ENCODE measurements at regions not wholly inside any gene's neighbourhood (a gene's known extent, or its start where the extent isn't known, plus 50 kb on each side); places are given as distances from the start of the nearest gene placed in this dataset.
"Not testable (repeated sequence)": the region's sequence is repeated elsewhere in the genome, so short reads cannot be mapped to it uniquely, and the experiment has no call there.

DNA sequence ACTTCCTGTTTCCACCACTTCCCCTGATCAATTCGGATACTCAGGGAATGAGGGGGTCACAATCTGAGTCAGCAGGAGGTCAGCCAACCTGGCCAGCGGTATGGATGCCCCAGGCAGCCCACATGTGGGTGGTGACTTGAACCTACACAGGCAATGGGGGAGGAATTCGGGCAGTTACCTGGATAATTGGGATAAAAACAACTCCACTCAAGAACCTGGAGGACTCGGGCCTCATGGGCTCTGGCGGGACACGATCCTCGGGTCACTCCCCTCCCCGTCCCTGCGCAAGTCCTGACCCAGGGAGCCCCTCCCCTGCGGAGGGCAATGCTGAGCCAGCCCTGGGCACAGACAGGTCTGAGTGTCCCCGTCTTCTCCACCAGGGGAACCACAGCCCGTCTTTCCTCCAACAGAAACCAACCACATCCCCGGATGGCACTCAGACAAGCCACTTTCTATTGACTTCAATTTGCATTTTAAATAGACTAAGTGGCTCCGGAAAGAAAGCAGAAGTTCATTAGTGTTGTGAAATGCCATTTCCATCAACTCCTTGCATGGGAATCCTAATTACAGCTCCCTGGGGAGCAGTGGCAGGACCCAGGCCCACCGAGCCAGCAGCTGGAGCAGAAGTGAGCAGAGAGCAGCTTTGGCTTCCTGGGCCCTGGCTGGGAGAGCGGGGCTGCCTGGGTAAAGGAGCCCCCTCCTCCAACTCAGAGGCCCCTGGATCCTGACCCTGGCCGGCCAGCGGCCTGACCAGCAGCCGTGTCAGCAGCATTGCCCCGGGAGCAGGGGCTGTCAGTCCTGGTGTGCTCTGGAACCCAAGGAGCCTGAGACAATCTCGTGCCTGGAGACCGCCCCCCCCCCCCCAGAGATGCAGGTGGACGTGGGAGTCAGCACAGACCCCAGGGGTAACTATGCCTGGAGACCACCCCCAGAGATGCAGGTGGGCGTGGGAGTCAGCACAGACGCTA is 374.1 kb downstream of the ADGRD1 start:
- 73 to 76% methylated on average over 5 to 8 of the region's 25 CpGs for WGBS, 2 donors
- no peaks in the 10 kb centered on the region for H3K4me1 ChIP-seq
- no peak for DNase-seq
- intact Hi-C loops (cut with DNase I), result no loop called here
- H3K36me3 ChIP-seq, result no peaks in the 10 kb centered on the region
- no peak overlapping the region for H3K27ac ChIP-seq
- H3K9me3 ChIP-seq, result no peaks in the 10 kb centered on the region
- no peak for TF ChIP-seq POLR2A (IDR thresholded peaks at IDR 0.05)
- TF ChIP-seq, protein P1, sequence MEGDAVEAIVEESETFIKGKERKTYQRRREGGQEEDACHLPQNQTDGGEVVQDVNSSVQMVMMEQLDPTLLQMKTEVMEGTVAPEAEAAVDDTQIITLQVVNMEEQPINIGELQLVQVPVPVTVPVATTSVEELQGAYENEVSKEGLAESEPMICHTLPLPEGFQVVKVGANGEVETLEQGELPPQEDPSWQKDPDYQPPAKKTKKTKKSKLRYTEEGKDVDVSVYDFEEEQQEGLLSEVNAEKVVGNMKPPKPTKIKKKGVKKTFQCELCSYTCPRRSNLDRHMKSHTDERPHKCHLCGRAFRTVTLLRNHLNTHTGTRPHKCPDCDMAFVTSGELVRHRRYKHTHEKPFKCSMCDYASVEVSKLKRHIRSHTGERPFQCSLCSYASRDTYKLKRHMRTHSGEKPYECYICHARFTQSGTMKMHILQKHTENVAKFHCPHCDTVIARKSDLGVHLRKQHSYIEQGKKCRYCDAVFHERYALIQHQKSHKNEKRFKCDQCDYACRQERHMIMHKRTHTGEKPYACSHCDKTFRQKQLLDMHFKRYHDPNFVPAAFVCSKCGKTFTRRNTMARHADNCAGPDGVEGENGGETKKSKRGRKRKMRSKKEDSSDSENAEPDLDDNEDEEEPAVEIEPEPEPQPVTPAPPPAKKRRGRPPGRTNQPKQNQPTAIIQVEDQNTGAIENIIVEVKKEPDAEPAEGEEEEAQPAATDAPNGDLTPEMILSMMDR (IDR thresholded peaks at IDR 0.05), result no peak
- no peak overlapping the region for H3K4me3 ChIP-seq
- peaks cover 0 to 10% (median 0%) of the 10 kb centered on the region in 4 donors for H3K27me3 ChIP-seq

DNA sequence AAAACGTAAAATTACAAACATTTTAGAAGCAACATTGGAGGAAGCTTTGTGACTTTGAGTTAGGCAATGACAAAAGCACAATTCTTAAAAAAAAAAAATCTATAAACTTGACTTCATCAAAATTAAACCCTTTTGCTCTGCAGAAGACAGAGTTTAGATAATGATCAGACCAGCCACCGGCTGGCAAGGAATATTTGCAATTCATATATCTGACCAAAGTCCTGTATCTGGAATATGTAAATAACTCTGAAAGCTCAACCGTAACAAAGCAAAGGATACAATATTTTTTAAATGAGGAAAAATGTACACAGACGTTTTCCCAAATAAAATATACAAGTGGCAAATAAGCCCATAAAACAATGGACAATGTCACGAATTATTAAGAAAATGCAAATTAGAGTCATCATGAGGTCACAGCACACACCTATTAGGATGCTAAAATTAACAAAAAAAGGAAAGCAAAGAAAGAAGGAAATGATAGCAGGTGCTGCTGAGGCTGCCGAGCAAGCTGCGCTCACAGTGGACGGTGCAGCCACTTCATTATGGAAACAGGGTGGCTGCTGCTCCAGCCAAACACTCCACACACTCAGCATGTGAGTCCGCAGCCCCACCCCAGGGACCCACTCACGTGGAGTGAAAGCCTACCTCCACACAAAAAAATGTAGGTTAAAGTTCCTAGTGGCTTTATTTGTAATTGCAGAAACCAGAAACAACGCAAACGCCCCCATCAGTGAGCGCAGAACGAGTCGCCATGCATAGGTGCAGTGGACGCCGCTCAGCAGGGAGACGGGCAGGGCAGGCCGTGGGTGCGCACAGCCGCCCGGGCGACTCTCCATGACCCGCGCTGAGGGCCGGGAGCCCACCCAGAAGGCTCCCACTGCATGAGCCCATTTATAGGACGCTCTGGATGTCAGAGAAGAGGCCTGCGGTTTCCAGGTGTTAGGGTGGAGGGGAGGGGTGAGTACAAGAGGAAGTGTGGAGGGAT is 375.4 kb downstream of the ADGRD1 start:
- H3K27ac ChIP-seq; H3K4me3 ChIP-seq; H3K4me1 ChIP-seq; H3K36me3 ChIP-seq; intact Hi-C loops (cut with DNase I); H3K9me3 ChIP-seq; DNase-seq: not testable (repeated sequence)
- H3K27me3 ChIP-seq, result peaks cover 0 to 10% (median 0%) of the 10 kb centered on the region in 4 donors
- 74 to 75% methylated on average over 21 to 26 of the region's 28 CpGs for WGBS, 2 donors

GRCh38 chr12:131330106-131330815 is 376.6 kb downstream of the ADGRD1 start:
- Histone ChIP-seq H3K27me3 (peaks cover 0 to 10% (median 0%) of the 10 kb centered on the region in 4 donors), H3K27ac (no peak overlapping the region), H3K36me3 (no peaks in the 10 kb centered on the region), H3K9me3 (no peaks in the 10 kb centered on the region), H3K4me3 (no peak overlapping the region), H3K4me1 (no peaks in the 10 kb centered on the region)
- 79% methylated on average over 7 to 8 of the region's 9 CpGs for WGBS, 2 donors
- intact Hi-C loops (cut with DNase I), result no loop called here
- DNase-seq, result no peak
- TF ChIP-seq POLR2A (IDR thresholded peaks at IDR 0.05), result no peak
- TF ChIP-seq, protein P1 (IDR thresholded peaks at IDR 0.05), result no peak

DNA sequence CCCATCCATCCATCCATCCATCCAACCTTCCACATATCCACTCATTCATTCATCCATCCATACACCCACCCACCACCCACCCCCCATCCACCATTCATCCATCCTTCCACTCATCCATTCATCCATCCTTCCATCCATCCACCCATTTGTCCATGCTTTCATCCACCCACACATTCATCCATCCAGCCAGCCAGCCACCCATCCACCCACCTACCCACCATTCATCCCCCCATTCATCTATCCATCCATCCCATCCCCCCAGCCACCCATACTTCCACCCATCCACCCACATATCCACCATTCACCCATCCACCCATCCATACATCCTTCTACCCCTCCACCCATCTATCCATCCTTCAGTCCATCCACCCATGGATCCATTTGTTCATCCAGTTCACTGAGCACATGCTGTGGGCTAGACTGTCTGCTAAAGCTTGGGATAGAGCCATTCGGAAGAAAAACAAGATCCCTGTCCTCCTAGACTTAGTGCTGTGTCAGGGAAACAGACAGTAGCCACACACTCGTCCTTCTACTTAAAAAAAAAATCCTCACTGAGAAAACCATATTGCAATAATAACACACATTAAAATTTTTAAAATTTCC is 377.5 kb downstream of the ADGRD1 start:
- Histone ChIP-seq H3K27me3 (peaks cover 0 to 10% (median 0%) of the 10 kb centered on the region in 4 donors), H3K36me3 (no peaks in the 10 kb centered on the region), H3K9me3 (no peaks in the 10 kb centered on the region), H3K27ac (no peak overlapping the region), H3K4me1 (no peaks in the 10 kb centered on the region), H3K4me3 (no peak overlapping the region)
- 61 to 74% methylated on average over 2 of the region's 2 CpGs for WGBS, 2 donors
- no peak for DNase-seq
- no peak for TF ChIP-seq POLR2A (IDR thresholded peaks at IDR 0.05)
- TF ChIP-seq, protein P1 (IDR thresholded peaks at IDR 0.05), result no peak
- intact Hi-C loops (cut with DNase I), result no loop called here

DNA sequence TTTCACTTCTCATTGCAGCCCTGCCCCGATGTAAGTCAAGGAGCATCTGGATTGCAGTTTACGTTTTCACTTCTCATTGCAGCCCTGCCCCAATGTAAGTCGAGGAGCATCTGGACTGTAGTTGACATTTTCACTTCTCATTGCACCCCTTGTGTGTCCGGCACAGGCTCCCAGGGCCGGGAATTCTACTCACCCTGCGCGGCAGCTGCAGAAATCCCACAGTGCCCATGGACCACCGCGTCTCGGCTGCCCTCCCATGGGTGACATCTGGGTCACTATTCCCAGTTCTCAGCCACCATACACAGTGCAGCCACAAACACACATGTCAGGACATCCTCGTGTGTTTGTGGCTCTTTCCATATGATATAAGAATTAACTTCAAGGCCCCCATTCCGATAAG is 378.5 kb downstream of the ADGRD1 start:
- Histone ChIP-seq H3K36me3 (no peaks in the 10 kb centered on the region), H3K9me3 (no peaks in the 10 kb centered on the region), H3K4me3 (no peak overlapping the region), H3K27ac (no peak overlapping the region), H3K27me3 (peaks cover 0 to 10% (median 0%) of the 10 kb centered on the region in 4 donors), H3K4me1 (no peaks in the 10 kb centered on the region)
- no peak for DNase-seq
- WGBS, 2 donors, result 69 to 82% methylated on average over 12 of the region's 12 CpGs
- intact Hi-C loops (cut with DNase I), result no loop called here
- no peak for TF ChIP-seq POLR2A (IDR thresholded peaks at IDR 0.05)
- TF ChIP-seq, protein P1 (IDR thresholded peaks at IDR 0.05), result no peak

Data from esophagus squamous epithelium (tissue), 5 donors.